Cardiac fibroblast (primary cell): ENCODE measurements at regions not wholly inside any gene's neighbourhood (a gene's known extent, or its start where the extent isn't known, plus 50 kb on each side); places are given as distances from the start of the nearest gene placed in this dataset.

ENCODE experiments used
- DNase-seq, 2 donors: peaks; one replicate each; pipeline versions ENCODE4 v3.0.0 to v3.0.0-alpha.2; 2010; ENCODE audit warnings: low read depth in 2 of 2
- H3K4me3 ChIP-seq, 2 donors: replicated peaks in 1 of 2; 1 replicate in 1 of 2; 2 replicates in 1 of 2; pipeline ENCODE4 v1.5.1; 2011; ENCODE audit warnings: low read depth in 2 of 2, low read length in 2 of 2, mild to moderate bottlenecking in 2 of 2, moderate library complexity in 1 of 2
- TF ChIP-seq, protein P1 (sequence below): IDR thresholded peaks from one replicate; pipeline ENCODE4 v1.5.1; 2011; ENCODE audit warnings: low read depth, mild to moderate bottlenecking, low read length, inconsistent platforms

DNA sequence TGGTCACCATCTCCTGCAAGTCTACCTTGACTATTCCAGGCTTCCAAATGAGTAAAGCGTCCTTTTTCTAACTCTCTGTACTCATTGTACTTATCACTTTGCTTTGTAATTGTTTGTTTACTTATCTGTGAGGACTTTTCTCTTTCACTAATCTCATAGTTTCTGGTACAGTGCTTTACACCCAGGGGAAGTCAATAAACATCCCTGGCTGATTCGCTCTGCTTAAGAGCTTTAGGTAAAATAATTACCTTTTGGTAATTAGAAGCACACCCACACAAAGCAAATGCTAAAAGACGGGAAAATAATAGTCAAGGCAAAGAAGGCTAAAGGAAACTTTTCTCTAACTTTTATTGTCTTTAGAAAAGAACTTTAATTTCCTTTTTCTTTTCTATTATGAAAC is 466.9 kb upstream of the ROBO1 start:
- H3K4me3 ChIP-seq = no peak overlapping the region
- DNase-seq = no peak
- TF ChIP-seq, protein P1, sequence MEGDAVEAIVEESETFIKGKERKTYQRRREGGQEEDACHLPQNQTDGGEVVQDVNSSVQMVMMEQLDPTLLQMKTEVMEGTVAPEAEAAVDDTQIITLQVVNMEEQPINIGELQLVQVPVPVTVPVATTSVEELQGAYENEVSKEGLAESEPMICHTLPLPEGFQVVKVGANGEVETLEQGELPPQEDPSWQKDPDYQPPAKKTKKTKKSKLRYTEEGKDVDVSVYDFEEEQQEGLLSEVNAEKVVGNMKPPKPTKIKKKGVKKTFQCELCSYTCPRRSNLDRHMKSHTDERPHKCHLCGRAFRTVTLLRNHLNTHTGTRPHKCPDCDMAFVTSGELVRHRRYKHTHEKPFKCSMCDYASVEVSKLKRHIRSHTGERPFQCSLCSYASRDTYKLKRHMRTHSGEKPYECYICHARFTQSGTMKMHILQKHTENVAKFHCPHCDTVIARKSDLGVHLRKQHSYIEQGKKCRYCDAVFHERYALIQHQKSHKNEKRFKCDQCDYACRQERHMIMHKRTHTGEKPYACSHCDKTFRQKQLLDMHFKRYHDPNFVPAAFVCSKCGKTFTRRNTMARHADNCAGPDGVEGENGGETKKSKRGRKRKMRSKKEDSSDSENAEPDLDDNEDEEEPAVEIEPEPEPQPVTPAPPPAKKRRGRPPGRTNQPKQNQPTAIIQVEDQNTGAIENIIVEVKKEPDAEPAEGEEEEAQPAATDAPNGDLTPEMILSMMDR = no peak

DNA sequence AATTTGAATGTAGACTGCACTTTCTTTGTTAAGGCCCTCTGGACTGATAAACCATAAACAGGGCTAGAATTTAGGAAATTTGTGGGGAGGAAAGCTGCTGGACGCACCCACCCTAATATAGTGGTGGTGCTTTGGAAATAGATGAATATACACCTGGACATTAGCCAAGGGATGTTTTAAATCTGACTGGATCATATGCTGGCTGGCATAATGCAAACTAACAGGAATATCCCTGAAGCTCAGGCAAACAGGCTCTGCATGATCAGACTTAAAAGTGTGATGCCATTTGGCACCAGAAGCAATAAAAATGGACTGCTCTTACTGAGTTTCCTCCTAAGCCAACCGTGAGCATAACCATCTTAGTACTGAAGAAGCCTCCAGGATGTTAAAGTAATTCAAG is 465.8 kb upstream of the ROBO1 start:
- TF ChIP-seq, protein P1 = no peak
- no peak overlapping the region for H3K4me3 ChIP-seq
- peak in 1 of 2 donors; percentile 55 for DNase-seq

DNA sequence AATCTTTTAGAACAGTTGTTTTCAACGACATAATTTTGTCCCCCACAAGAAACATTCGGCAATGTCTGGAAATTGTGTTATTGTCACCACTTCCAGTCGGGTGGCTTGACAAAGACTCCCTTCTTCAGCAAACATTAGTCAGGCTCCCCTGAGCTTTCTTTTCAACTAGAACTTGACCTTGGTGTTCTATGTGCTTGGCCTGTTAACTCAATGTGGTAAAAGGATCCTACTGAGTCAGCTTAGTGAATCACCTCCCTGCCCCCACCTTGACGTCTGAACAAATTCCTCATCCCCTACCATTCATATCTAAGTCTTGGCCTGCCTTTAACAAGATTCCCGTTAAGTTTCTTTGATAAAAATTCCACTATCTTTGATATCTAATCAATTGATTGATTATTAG is 465.0 kb upstream of the ROBO1 start:
- no peak overlapping the region for H3K4me3 ChIP-seq
- TF ChIP-seq, protein P1 = no peak
- peak; percentile 85 to 95 for DNase-seq

DNA sequence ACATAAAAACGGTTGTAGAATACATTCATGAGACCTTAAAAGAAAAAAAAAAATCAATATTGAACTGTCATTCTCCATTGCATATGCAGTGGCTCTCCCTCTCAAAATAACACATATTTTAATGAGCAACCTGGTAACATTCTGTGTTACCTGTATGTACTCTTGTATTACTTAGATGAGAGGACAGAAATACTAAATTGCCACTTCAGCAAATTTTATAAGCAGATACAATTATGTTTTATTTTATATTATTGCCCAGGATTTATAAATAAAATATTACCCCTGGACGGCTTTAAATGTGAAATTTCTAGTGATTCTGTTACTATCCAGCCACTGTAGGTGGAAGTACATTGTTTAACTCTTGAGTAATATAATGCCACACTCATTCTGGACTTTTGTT is 463.2 kb upstream of the ROBO1 start:
- no peak for DNase-seq
- TF ChIP-seq, protein P1 = no peak
- no peak overlapping the region for H3K4me3 ChIP-seq

DNA sequence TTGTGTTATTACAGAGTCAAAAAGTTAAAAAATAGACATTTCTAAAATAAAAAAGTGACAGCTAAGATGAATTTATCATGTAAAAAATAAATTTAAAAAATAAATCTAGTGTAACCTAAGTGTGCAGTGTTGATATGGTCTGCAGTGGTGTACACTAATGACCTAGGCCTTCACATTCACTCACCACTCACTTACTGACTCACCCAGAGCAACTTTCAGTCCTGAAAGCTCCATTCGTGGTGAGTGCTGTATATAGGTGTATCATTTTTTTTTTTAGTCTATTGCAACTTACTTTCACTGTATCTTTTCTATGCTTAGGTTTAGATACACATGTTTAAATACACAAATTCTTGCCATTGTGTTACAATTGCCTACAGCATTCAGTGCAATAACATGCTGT is 459.4 kb upstream of the ROBO1 start:
- no peak overlapping the region for H3K4me3 ChIP-seq
- TF ChIP-seq, protein P1 = no peak
- DNase-seq = peak in 1 of 2 donors; percentile 16

DNA sequence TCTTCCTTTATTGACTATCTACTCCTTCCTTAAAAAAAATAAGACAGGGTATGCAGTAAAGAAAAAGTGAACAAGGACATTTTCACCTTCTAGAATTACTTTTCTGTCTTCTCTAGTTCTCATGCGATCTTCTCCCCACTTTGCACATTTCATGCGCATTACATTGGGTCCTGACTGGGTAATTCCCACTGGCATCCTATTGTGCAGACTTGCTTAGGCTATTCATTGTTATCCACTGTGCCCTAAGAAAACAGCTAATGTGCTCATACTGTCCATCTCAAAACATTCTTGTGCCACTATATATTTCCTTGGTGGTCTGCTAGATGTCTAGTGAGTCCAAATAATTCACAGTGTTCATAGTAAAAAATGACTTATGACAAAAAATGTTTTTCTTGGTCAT is 447.4 kb upstream of the ROBO1 start:
- H3K4me3 ChIP-seq = no peak overlapping the region
- TF ChIP-seq, protein P1 = no peak
- no peak for DNase-seq

DNA sequence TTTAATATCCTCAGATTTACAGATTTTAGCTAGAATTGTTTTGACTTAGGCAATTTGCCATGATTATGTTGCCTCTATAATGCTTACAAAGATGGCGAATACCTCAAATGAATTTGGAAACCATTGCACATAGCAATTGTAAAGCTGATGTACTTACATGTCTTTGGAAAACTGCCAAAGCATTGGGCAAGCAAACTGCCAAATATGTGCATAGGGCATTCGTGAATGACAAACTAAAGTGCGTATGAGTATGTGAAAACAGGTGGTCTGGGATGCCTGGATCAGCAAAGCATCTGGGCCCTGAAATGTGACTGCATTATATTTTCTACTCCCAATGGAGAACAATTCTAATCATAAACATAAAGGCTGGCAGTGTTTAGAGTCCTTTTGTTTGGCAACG is 445.3 kb upstream of the ROBO1 start:
- no peak for DNase-seq
- TF ChIP-seq, protein P1 = no peak
- no peak overlapping the region for H3K4me3 ChIP-seq
